ENCODE measurements at regions not wholly inside any gene's neighbourhood (a gene's known extent, or its start where the extent isn't known, plus 50 kb on each side); places are given as distances from the start of the nearest gene placed in this dataset.

DNA sequence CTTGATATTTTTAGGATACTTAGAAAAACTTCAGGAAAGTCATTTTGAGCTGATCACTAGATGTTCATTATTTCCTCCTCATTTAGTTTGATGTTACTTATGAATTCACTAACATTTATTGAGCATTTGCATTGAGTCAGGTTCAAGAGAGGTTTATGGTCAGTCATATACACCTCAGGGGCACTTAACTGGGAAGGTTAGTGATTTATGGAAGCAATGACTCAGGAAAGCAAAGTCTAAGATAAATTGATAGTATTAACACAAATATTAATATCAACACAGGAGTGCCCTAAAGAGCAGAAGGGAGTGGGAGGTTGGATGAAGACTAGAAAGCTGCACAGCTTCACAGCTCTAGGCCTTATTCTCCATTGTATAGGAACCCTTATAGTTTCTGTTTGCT lies 177.0 kb upstream of the TNFAIP3 start:
- TF ChIP-seq, protein P1, sequence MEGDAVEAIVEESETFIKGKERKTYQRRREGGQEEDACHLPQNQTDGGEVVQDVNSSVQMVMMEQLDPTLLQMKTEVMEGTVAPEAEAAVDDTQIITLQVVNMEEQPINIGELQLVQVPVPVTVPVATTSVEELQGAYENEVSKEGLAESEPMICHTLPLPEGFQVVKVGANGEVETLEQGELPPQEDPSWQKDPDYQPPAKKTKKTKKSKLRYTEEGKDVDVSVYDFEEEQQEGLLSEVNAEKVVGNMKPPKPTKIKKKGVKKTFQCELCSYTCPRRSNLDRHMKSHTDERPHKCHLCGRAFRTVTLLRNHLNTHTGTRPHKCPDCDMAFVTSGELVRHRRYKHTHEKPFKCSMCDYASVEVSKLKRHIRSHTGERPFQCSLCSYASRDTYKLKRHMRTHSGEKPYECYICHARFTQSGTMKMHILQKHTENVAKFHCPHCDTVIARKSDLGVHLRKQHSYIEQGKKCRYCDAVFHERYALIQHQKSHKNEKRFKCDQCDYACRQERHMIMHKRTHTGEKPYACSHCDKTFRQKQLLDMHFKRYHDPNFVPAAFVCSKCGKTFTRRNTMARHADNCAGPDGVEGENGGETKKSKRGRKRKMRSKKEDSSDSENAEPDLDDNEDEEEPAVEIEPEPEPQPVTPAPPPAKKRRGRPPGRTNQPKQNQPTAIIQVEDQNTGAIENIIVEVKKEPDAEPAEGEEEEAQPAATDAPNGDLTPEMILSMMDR (IDR thresholded peaks at IDR 0.05; ENCODE audit: low read length), result no peak
- no peak for TF ChIP-seq EZH2 (IDR thresholded peaks at IDR 0.05; ENCODE audit: borderline replicate concordance, low read length)
- Histone ChIP-seq H3K27ac (ENCODE audit: low read depth, low read length, poor library complexity, severe bottlenecking) (no peak overlapping the region), H2AFZ (ENCODE audit: low read length) (no peak overlapping the region)

DNA sequence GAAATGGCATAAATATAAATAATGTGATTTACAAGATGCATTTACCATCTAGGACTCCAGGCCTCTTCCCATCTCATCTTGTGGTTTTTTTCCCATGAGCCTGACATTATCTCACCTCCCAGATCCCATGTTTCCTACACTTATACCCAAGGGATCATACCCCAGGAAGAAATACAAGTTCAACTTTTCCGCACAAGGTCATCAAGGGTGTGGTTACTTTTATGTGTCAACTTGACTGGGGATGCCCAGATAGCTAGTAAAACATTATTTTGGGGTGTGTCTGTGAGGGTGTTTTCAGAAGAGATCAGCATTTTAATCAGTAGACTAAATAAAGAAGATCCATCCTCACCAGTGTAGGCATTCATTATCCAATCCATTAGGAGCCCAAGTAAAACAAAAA lies 176.3 kb upstream of the TNFAIP3 start:
- Histone ChIP-seq H2AFZ (ENCODE audit: low read length) (no peak overlapping the region), H3K27me3 (ENCODE audit: insufficient read depth, low read length) (no peaks in the 10 kb centered on the region), H3K27ac (ENCODE audit: low read depth, low read length, poor library complexity, severe bottlenecking) (no peak overlapping the region), H3K9ac (ENCODE audit: low read length) (no peak overlapping the region), H3K4me2 (ENCODE audit: low read length) (no peak overlapping the region), H3K4me1 (ENCODE audit: insufficient read depth, low read length, severe bottlenecking) (no peaks in the 10 kb centered on the region), H4K20me1 (ENCODE audit: insufficient read depth, low read length) (no peaks in the 10 kb centered on the region), H3K36me3 (ENCODE audit: insufficient read depth, low read length) (no peaks in the 10 kb centered on the region), H3K9me3 (ENCODE audit: low read length) (no peaks in the 10 kb centered on the region), H3K79me2 (ENCODE audit: insufficient read depth, low read length) (no peaks in the 10 kb centered on the region), H3K9me2 (ENCODE audit: low read depth, low read length) (no peaks in the 10 kb centered on the region), H3K4me3 (ENCODE audit: low read depth, low read length, poor library complexity, severe bottlenecking) (no peak overlapping the region), H3F3A (ENCODE audit: insufficient read depth, low read length) (no peaks in the 10 kb centered on the region)
- TF ChIP-seq, protein P1 (IDR thresholded peaks at IDR 0.05; ENCODE audit: low read length), result no peak
- no peak for TF ChIP-seq EZH2 (IDR thresholded peaks at IDR 0.05; ENCODE audit: borderline replicate concordance, low read length)

More for the DNA sequence above, 177.0 kb upstream of the TNFAIP3 start:
- Histone ChIP-seq H3K4me3 (ENCODE audit: low read depth, low read length, poor library complexity, severe bottlenecking) (no peak overlapping the region), H3K79me2 (ENCODE audit: insufficient read depth, low read length) (no peaks in the 10 kb centered on the region), H3K4me1 (ENCODE audit: insufficient read depth, low read length, severe bottlenecking) (no peaks in the 10 kb centered on the region), H3K4me2 (ENCODE audit: low read length) (no peak overlapping the region), H3K9me3 (ENCODE audit: low read length) (no peaks in the 10 kb centered on the region), H3K27me3 (ENCODE audit: insufficient read depth, low read length) (no peaks in the 10 kb centered on the region), H3K9me2 (ENCODE audit: low read depth, low read length) (no peaks in the 10 kb centered on the region), H3K36me3 (ENCODE audit: insufficient read depth, low read length) (no peaks in the 10 kb centered on the region), H3F3A (ENCODE audit: insufficient read depth, low read length) (no peaks in the 10 kb centered on the region), H3K9ac (ENCODE audit: low read length) (no peak overlapping the region), H4K20me1 (ENCODE audit: insufficient read depth, low read length) (no peaks in the 10 kb centered on the region)

DNA sequence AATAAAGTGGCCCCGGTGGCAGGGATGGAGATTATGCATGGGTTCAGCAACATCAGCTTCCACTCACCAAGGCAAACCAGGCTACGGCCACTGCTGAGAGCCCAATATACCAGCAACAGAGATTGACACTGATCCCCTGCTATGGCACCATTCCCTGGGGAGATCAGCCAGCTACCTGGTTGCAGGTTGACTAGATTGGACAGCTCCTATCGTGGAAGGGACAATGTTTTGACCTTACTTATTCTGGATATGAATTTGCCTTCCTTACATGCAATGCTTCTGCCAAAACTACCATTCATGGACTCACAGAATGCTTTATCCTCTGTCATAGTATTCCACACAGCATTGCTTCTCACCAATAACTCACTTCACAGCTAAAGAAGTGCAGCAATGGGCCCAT lies 174.8 kb upstream of the TNFAIP3 start:
- H3K4me1 ChIP-seq (ENCODE audit: insufficient read depth, low read length, severe bottlenecking), result no peaks in the 10 kb centered on the region
- no peaks in the 10 kb centered on the region for H3K79me2 ChIP-seq (ENCODE audit: insufficient read depth, low read length)
- no peaks in the 10 kb centered on the region for H3K36me3 ChIP-seq (ENCODE audit: insufficient read depth, low read length)
- H3K4me3 ChIP-seq (ENCODE audit: low read depth, low read length, poor library complexity, severe bottlenecking), result no peak overlapping the region
- H2AFZ ChIP-seq (ENCODE audit: low read length), result no peak overlapping the region
- TF ChIP-seq, protein P1 (IDR thresholded peaks at IDR 0.05; ENCODE audit: low read length), result no peak
- no peak for TF ChIP-seq EZH2 (IDR thresholded peaks at IDR 0.05; ENCODE audit: borderline replicate concordance, low read length)
- H3K4me2 ChIP-seq (ENCODE audit: low read length), result no peak overlapping the region
- H3K27ac ChIP-seq (ENCODE audit: low read depth, low read length, poor library complexity, severe bottlenecking), result no peak overlapping the region
- no peaks in the 10 kb centered on the region for H4K20me1 ChIP-seq (ENCODE audit: insufficient read depth, low read length)
- no peak overlapping the region for H3K9ac ChIP-seq (ENCODE audit: low read length)
- H3K9me2 ChIP-seq (ENCODE audit: low read depth, low read length), result no peaks in the 10 kb centered on the region
- H3K27me3 ChIP-seq (ENCODE audit: insufficient read depth, low read length), result no peaks in the 10 kb centered on the region
- H3F3A ChIP-seq (ENCODE audit: insufficient read depth, low read length), result no peaks in the 10 kb centered on the region
- no peaks in the 10 kb centered on the region for H3K9me3 ChIP-seq (ENCODE audit: low read length)

Measured in OCI-LY1 (cell line).